22Rv1 (cell line): ENCODE measurements at regions not wholly inside any gene's neighbourhood (a gene's known extent, or its start where the extent isn't known, plus 50 kb on each side); places are given as distances from the start of the nearest gene placed in this dataset.

Experiments
- H3K27ac ChIP-seq: fragments of 450-650 bp; 2 replicates; pipeline ENCODE4 v1.5.1; 2017
- CTCF ChIP-seq: fragments of 450-650 bp; IDR thresholded peaks from 2 replicates; pipeline ENCODE4 v1.5.1; 2017; ENCODE audit warnings: mild to moderate bottlenecking
- ZFX ChIP-seq: fragments of 450-650 bp; IDR thresholded peaks from 2 replicates; pipeline ENCODE4 v1.6.1; 2017; ENCODE audit warnings: antibody characterized with exemption, borderline replicate concordance

- H3K27ac ChIP-seq = no peak overlapping the region
- TF ChIP-seq CTCF = no peak
- TF ChIP-seq ZFX = no peak
Observed at GRCh38 chr13:89269737-89270136, 1598.6 kb downstream of the SLITRK5 start.

DNA sequence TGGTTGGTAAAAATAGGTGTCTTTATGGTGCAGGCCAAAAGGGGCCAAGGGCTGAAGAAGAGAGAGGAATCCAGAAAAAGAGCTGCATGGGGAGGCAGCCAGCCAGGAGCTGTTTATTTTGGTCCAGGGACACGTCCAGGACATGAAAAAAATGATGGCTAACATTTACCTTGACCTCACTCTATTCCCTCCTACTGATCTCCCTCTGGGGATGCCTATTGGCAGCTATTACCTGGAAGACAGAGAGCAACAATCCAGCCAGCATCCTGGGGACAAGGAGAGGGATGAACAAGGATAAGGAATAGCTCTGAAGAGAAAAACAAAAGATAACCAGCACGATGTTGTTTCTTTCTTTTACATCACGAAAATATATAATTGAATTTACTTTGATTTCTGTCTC lies 1599.6 kb downstream of the SLITRK5 start:
- TF ChIP-seq CTCF = no peak
- no peak for TF ChIP-seq ZFX
- H3K27ac ChIP-seq = no peak overlapping the region

DNA sequence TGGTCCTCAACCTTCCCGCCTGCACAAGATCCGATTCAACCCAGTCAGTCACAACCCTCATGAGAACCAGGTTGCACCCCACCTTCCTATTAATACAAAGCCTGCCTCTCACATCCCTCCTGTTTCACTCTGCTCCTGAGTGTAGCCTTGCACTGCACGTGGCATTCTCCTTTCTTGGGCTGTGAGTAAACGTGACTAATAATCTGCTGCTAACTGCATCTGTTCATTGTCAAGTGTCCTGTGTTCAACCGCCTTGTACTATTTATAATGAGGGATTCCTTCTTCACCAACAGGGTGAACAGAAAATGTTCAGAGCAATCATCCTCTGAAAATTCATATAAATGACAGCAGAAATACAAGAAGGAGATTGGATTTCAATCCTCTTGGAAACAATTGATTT lies 1608.2 kb downstream of the SLITRK5 start:
- H3K27ac ChIP-seq = no peak overlapping the region
- TF ChIP-seq CTCF (no peak), ZFX (no peak)

DNA sequence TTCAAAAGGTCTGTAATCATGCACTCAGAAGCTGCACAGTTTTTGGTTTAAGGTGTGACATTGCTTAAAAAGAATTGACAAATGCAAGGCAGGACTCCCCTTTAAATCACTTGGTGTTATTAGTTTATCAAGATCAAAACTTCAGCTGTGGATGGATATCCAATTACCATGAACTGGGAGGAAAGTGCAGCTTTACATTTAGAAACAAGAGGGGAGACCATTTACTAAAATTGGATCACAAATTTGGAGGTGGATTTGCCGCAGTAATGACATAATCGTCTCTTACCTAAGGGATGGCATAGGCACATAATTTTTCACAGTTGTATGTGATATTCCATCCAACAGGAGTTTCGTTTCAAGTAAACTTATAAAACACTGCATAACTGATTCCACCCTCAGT lies 1610.2 kb downstream of the SLITRK5 start:
- TF ChIP-seq ZFX (no peak), CTCF (no peak)
- H3K27ac ChIP-seq = no peak overlapping the region

DNA sequence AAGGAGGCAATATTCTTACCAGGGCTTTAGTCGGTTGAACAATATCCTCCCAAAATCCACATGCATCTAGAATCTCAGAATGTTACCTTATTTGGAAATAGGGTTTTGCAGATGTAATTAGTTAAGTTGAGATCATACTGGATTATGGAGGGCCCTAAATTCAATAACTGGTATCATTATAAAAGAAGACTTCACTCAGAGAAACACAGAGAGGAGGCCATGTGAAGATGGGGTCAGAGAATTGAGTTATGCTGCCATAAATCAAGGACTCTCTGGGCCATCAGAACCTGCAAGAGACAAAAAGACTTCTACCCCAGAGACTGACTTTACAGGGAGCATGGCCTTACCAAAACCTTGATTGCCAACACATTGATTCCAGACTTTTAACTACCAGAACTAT lies 1611.1 kb downstream of the SLITRK5 start:
- TF ChIP-seq ZFX = no peak
- no peak for TF ChIP-seq CTCF
- H3K27ac ChIP-seq = no peak overlapping the region

DNA sequence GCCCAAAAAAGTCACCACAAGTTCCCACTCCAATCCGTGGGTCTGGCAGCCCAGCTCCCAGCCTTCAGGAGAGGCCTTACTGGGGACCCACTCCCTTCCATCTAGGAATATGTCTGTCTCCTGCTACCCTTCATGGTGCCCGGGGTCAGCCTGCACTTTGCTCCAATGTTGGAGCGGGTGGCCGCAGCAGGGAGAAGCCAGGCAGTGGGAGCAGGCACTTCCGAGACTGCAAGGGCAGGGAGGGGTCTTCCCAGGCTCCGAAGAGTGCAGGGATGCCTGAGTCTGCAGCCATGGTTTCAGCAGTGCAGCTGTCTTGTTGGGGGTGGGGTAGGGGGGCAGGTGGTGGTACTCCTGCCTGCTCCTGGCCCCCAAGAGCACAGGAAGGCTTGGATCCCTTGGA lies 1616.2 kb downstream of the SLITRK5 start:
- no peak overlapping the region for H3K27ac ChIP-seq
- TF ChIP-seq ZFX (no peak), CTCF (no peak)

GRCh38 chr13:89294115-89294867 lies 1623.1 kb downstream of the SLITRK5 start:
- TF ChIP-seq CTCF (no peak), ZFX (no peak)
- H3K27ac ChIP-seq = no peak overlapping the region
